IMR-90 (cell line): ENCODE measurements at regions not wholly inside any gene's neighbourhood (a gene's known extent, or its start where the extent isn't known, plus 50 kb on each side); places are given as distances from the start of the nearest gene placed in this dataset.

Experiments
- POLR2A ChIP-seq: IDR thresholded peaks from 2 replicates; pipeline ENCODE4 v1.6.1; 2012; ENCODE audit warnings: mild to moderate bottlenecking, low read depth, low read length
- USF2 ChIP-seq: fragments of 150-350 bp; IDR thresholded peaks from 2 replicates; pipeline ENCODE4 v1.6.1; 2017; ENCODE audit warnings: mild to moderate bottlenecking, antibody characterized with exemption, low read length, low read depth

GRCh38 chr4:158018831-158019230, 154.0 kb downstream of the GASK1B start:
- TF ChIP-seq POLR2A (no peak), USF2 (no peak)
